Astrocyte of the cerebellum (primary cell): ENCODE measurements at regions not wholly inside any gene's neighbourhood (a gene's known extent, or its start where the extent isn't known, plus 50 kb on each side); places are given as distances from the start of the nearest gene placed in this dataset.

ENCODE experiments used
- DNase-seq: peaks from one replicate; pipeline ENCODE4 v3.0.0-alpha.2; 2011; ENCODE audit warnings: low read depth
- H3K4me3 ChIP-seq: 2 replicates; pipeline ENCODE4 v1.5.1; 2011; ENCODE audit warnings: mild to moderate bottlenecking, low read depth, low read length, moderate library complexity
- in situ Hi-C: cut with HindIII; loops from 2 replicates; pipeline ENCODE4 v1.10.0; 2017; ENCODE audit warnings: low sequenced_read_pairs
- TF ChIP-seq, protein P1 (sequence below): IDR thresholded peaks from 2 replicates; pipeline ENCODE4 v1.5.1; 2012; ENCODE audit warnings: low read length, low read depth, moderate library complexity, mild to moderate bottlenecking; ENCODE audit errors: missing control alignments

- in situ Hi-C loops: no loop called here
- H3K4me3 ChIP-seq: no peak overlapping the region
- TF ChIP-seq, protein P1, sequence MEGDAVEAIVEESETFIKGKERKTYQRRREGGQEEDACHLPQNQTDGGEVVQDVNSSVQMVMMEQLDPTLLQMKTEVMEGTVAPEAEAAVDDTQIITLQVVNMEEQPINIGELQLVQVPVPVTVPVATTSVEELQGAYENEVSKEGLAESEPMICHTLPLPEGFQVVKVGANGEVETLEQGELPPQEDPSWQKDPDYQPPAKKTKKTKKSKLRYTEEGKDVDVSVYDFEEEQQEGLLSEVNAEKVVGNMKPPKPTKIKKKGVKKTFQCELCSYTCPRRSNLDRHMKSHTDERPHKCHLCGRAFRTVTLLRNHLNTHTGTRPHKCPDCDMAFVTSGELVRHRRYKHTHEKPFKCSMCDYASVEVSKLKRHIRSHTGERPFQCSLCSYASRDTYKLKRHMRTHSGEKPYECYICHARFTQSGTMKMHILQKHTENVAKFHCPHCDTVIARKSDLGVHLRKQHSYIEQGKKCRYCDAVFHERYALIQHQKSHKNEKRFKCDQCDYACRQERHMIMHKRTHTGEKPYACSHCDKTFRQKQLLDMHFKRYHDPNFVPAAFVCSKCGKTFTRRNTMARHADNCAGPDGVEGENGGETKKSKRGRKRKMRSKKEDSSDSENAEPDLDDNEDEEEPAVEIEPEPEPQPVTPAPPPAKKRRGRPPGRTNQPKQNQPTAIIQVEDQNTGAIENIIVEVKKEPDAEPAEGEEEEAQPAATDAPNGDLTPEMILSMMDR: no peak
- no peak for DNase-seq
Observed at GRCh38 chr3:5809586-5810246, 622.2 kb downstream of the EDEM1 start.

DNA sequence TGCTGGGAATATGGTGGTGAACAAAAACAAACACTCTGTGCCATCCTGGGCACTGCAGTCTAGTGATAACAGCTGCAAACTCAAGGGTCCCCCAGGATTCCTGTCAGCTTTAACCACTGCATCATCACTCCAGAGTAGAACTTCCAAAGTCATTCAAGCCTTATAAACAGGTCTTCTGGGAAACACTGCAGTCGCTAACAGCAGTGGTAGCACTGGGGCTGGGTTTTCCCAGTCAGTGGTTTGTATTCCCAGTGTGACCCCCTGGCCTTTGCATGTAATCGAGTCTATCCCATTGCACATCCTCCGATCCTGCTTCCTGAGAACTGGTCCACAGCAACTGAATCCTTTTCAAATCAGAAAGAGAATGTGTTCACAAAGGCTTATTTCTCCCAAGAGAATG lies 623.5 kb downstream of the EDEM1 start:
- TF ChIP-seq, protein P1: no peak

DNA sequence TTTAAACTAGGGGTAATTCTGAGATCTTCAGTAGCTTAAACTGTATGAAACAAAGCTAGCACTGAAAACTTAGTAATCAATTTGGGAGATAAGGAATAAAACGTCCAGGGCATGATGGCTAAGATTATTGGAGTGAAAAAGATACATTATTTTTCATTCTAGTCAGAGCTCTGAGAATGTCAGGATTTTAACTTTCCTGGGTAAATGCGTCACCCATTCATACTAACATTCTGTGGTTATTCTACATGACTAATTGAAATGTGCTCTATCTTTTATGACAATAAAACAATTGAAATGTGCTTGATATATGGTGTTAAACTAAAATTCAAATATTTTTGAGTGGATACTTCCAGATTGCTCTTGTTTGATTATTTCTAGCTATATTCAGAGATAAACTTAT lies 626.0 kb downstream of the EDEM1 start:
- DNase-seq: peak; percentile 8
- TF ChIP-seq, protein P1: no peak
- H3K4me3 ChIP-seq: no peak overlapping the region
- in situ Hi-C loops: no loop called here

More for the DNA sequence above, 623.5 kb downstream of the EDEM1 start:
- in situ Hi-C loops: no loop called here
- DNase-seq: no peak
- H3K4me3 ChIP-seq: no peak overlapping the region

- in situ Hi-C loops: no loop called here
- TF ChIP-seq, protein P1: no peak
- no peak for DNase-seq
- H3K4me3 ChIP-seq: no peak overlapping the region
Observed at GRCh38 chr3:5822843-5823242, 635.3 kb downstream of the EDEM1 start.

DNA sequence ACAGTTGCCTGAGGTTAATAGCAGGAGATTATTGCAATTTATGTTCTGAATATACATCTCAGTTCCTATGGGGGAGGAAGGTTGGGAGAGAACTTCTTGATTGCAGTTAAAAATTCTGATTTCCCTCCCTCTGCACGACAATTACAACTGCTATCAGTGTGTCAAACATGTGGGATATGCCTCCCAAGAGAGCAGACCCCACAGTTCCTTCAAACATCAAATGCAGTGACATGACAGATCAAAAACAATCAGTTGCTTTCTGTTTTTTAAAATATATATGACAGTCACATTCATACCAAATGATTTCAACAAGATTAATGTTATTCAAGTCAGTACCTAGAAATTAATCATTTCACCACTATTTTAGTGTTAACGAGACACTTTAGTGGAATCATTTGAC lies 639.0 kb downstream of the EDEM1 start:
- no peak for DNase-seq
- H3K4me3 ChIP-seq: no peak overlapping the region
- TF ChIP-seq, protein P1: no peak
- in situ Hi-C loops: no loop called here

DNA sequence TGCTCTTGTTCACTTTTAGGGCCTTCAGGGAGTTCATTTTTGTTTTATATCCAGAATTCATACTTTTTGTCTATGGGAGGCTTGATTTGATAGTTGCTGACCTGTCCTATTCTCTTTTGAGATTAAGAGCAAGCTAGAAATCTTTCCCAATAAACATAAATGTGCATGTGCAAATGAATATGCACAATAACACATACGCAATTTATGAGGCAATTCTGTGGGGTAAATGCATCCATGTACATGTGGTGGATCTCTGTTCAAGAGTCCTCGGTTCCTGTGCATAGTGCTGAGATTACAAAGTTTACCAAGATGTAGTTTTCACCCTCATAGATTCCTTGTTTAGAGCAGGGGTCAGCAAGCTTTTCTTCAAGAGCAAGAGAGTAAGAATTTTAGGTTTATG lies 640.7 kb downstream of the EDEM1 start:
- TF ChIP-seq, protein P1: no peak
- in situ Hi-C loops: no loop called here
- H3K4me3 ChIP-seq: no peak overlapping the region
- no peak for DNase-seq
